ENCODE measurements at regions not wholly inside any gene's neighbourhood (a gene's known extent, or its start where the extent isn't known, plus 50 kb on each side); places are given as distances from the start of the nearest gene placed in this dataset.

DNA sequence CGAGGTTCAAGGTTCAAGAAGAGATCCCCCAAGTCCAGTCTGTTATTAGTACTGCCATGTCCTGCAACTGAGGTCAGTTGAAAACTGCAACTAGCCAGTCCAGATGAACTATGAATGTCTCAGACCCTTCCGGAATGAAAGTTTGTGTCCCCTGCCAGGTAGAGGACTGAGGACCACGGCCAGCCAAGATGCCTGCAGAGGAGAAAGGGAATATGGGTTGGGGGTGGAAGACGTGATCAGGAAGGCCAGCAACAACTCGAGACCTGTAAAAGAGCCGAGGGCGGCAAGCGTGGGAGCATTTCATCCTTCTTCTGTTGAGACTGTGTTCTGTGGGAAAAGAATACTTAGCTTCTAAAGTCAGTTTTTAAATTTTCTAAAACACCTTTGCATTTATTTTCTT is 572.4 kb upstream of the B3GAT1 start:
- Histone ChIP-seq H3K23me2 (ENCODE audit: low read depth, low read length) (no peaks in the 10 kb centered on the region), H2BK120ac (replicated peaks; ENCODE audit: low read depth, low read length) (no peak overlapping the region), H2AFZ (ENCODE audit: low read length) (no peak overlapping the region), H2AK5ac (ENCODE audit: low read depth, low read length) (no peak overlapping the region), H3K9ac (replicated peaks in 1 of 4; ENCODE audit: extremely low read depth in 1 of 4, low read depth in 3 of 4, low read length in 3 of 4) (no peak overlapping the region), H3K4me1 (replicated peaks in 1 of 4; ENCODE audit: control insufficient read depth in 3 of 4, insufficient read depth in 4 of 4, low read length in 3 of 4) (peaks cover 0 to 8% (median 3%) of the 10 kb centered on the region in 4 experiments; a peak in 5 of 7 replicates), H3K79me2 (ENCODE audit: control insufficient read depth in 1 of 2, insufficient read depth in 2 of 2, low read length in 2 of 2) (no peaks in the 10 kb centered on the region), H3K27me3 (replicated peaks in 1 of 4; ENCODE audit: control insufficient read depth in 3 of 4, extremely low read depth in 1 of 4, insufficient read depth in 3 of 4, low read length in 3 of 4) (no peaks in the 10 kb centered on the region), H2BK15ac (ENCODE audit: low read length) (no peak overlapping the region), H3K27ac (ENCODE audit: low read depth, low read length) (no peak overlapping the region), H3K4me3 (ENCODE audit: extremely low read depth in 1 of 4, insufficient read depth in 2 of 4, low read depth in 3 of 4, low read length in 4 of 4) (no peak overlapping the region), H3K9me3 (ENCODE audit: insufficient read depth in 2 of 2, low read depth in 1 of 2, low read length in 1 of 2) (no peaks in the 10 kb centered on the region), H3K4me2 (ENCODE audit: insufficient read depth in 1 of 2, low read depth in 2 of 2, low read length in 2 of 2) (no peak overlapping the region), H4K20me1 (replicated peaks in 1 of 2; ENCODE audit: control insufficient read depth in 1 of 2, insufficient read depth in 2 of 2, low read length in 2 of 2) (no peaks in the 10 kb centered on the region), H3K4ac (replicated peaks; ENCODE audit: insufficient read length, low read depth, low read length) (no peak overlapping the region), H2BK5ac (ENCODE audit: low read depth, low read length) (no peak overlapping the region), H3K56ac (replicated peaks; ENCODE audit: insufficient read length, low read depth, low read length) (no peak overlapping the region), H3K36me3 (ENCODE audit: control insufficient read depth in 2 of 4, insufficient read depth in 4 of 4, low read length in 3 of 4) (no peaks in the 10 kb centered on the region), H4K8ac (ENCODE audit: extremely low read depth, insufficient read depth, low read length) (no peak overlapping the region), H4K5ac (ENCODE audit: insufficient read length, low read depth, low read length) (no peak overlapping the region), H2BK20ac (ENCODE audit: low read length) (no peak overlapping the region), H3K23ac (ENCODE audit: insufficient read length) (no peak overlapping the region), H3K18ac (ENCODE audit: extremely low read depth, low read length) (no peak overlapping the region), H2BK12ac (ENCODE audit: low read depth, low read length) (no peak overlapping the region), H4K91ac (replicated peaks; ENCODE audit: insufficient read length, low read length) (no peak overlapping the region), H3K79me1 (ENCODE audit: low read depth, low read length) (no peaks in the 10 kb centered on the region), H3K14ac (ENCODE audit: insufficient read length) (no peak overlapping the region)
- ChIA-PET CTCF (ENCODE audit: partially characterized antibody) (interaction anchor here (1.8 kb wide), 1 partner anchor 11 kb away, joined by 5 read pairs; no protein-coding TSS in a partner anchor), POLR2A (ENCODE audit: partially characterized antibody) (no interaction called here)
- FAIRE-seq (no peak), DNase-seq (ENCODE audit: low read depth in 1 of 2, low spot score in 2 of 2) (peak in 1 of 2 experiments; percentile 17)
- 95% methylated on average over 8 of the region's 8 CpGs; no CpG with 5 or more reads in 1 of the 2 experiments for WGBS, 2 experiments (ENCODE audit: extremely low coverage in 1 of 2, insufficient coverage in 1 of 2, insufficient read length in 1 of 2, insufficient replicate concordance in 2 of 2, low coverage in 1 of 2, low lambda C conversion rate in 2 of 2, missing lambda C conversion rate in 1 of 2)
- TF ChIP-seq JUND (IDR thresholded peaks at IDR 0.05; ENCODE audit: low read length) = no peak
- no peak for TF ChIP-seq TAF1 (IDR thresholded peaks at IDR 0.05; ENCODE audit: low read depth, low read length)
- no peak for TF ChIP-seq ASH2L (IDR thresholded peaks at IDR 0.05; ENCODE audit: low read length)
- TF ChIP-seq CTBP2 (IDR thresholded peaks at IDR 0.05; ENCODE audit: borderline replicate concordance, insufficient read depth, insufficient read length, low read length) = no peak
- TF ChIP-seq, protein P1, sequence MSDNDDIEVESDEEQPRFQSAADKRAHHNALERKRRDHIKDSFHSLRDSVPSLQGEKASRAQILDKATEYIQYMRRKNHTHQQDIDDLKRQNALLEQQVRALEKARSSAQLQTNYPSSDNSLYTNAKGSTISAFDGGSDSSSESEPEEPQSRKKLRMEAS (IDR thresholded peaks at IDR 0.05) = no peak
- TF ChIP-seq EGR1 (IDR thresholded peaks at IDR 0.05; ENCODE audit: borderline replicate concordance, low read depth, low read length) = no peak
- no peak for TF ChIP-seq RBBP5 (IDR thresholded peaks at IDR 0.05; ENCODE audit: borderline replicate concordance, low read depth, low read length)
- no peak for TF ChIP-seq TCF12 (IDR thresholded peaks at IDR 0.05; ENCODE audit: low read depth, low read length)
- no peak for TF ChIP-seq SUZ12 (IDR thresholded peaks at IDR 0.05; ENCODE audit: low read length)
- TF ChIP-seq ZNF274 (IDR thresholded peaks at IDR 0.05; ENCODE audit: borderline replicate concordance, extremely low read depth, low read length) = no peak
- no peak for TF ChIP-seq TBP (IDR thresholded peaks at IDR 0.05; ENCODE audit: low read depth, low read length)
- TF ChIP-seq FOSL1 (IDR thresholded peaks at IDR 0.05; ENCODE audit: insufficient read depth, low read depth, low read length) = no peak
- no peak for TF ChIP-seq CBX8 (IDR thresholded peaks at IDR 0.05; ENCODE audit: borderline replicate concordance, low read depth, low read length)
- TF ChIP-seq POU5F1 (IDR thresholded peaks at IDR 0.05; ENCODE audit: low read depth, low read length) = no peak
- TF ChIP-seq HDAC2 (IDR thresholded peaks at IDR 0.05; ENCODE audit: borderline replicate concordance in 1 of 2, low read depth in 2 of 2, low read length in 2 of 2) = no peak
